ENCODE measurements at regions not wholly inside any gene's neighbourhood (a gene's known extent, or its start where the extent isn't known, plus 50 kb on each side); places are given as distances from the start of the nearest gene placed in this dataset.
A peak's percentile ranks its signal among the peaks of the same experiment; 100 is the strongest.
"Not testable (repeated sequence)": the region's sequence is repeated elsewhere in the genome, so short reads cannot be mapped to it uniquely, and the experiment has no call there.

- DNase-seq: peak in 1 of 2 donors; percentile 47
- intact Hi-C loops (cut with DNase I, micrococcal nuclease); ATAC-seq: not testable (repeated sequence)
Observed at GRCh38 chr7:6977368-6977767, 151.3 kb upstream of the CCZ1B start.

DNA sequence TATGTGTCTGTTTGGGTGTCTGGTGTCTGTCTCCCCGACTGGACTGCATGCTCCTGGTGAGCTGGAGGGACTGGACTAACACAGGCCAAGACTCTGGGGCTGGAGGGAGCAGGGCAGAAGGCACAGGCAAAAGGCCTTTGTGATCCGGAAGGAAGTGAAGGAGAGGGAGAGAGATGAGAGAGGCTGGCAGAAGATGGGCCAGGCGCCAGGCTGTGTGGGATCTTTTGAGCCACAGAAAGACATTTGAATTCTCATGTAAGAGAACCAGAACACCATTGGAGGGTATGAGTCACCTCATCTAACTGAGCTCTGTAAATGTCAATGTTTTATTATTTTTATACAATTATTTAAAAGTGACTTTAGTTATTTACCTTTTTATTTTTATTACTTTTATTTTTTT is 152.3 kb upstream of the CCZ1B start:
- DNase-seq; ATAC-seq; intact Hi-C loops (cut with DNase I, micrococcal nuclease): not testable (repeated sequence)

DNA sequence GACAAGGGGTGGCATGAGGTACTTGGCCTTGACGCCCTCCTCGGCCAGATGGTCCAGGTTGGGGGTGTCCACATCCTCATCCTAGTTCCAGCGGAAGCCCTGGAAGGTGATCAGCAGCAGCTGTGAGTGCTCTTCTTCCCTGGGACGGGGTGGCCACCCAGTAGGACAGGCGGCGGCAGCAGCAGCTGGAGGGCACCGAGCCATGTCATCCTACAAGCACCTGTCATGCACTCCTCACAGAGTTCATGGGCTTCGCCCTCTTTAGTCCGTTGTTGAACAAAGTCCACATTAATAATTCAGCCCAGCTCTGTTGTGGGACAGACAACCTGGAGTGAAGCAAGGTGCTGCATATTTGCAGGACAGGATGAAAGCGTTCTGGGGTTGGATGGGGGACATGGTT is 153.4 kb upstream of the CCZ1B start:
- not testable (repeated sequence) for DNase-seq

GRCh38 chr7:6982375-6982774 is 156.3 kb upstream of the CCZ1B start:
- intact Hi-C loops (cut with DNase I, micrococcal nuclease); ATAC-seq; DNase-seq: not testable (repeated sequence)

More for the DNA sequence above, 153.4 kb upstream of the CCZ1B start:
- intact Hi-C loops (cut with DNase I, micrococcal nuclease); ATAC-seq: not testable (repeated sequence)

- ATAC-seq; DNase-seq; intact Hi-C loops (cut with DNase I, micrococcal nuclease): not testable (repeated sequence)
Observed at GRCh38 chr7:6986892-6987291, 160.8 kb upstream of the CCZ1B start.

DNA sequence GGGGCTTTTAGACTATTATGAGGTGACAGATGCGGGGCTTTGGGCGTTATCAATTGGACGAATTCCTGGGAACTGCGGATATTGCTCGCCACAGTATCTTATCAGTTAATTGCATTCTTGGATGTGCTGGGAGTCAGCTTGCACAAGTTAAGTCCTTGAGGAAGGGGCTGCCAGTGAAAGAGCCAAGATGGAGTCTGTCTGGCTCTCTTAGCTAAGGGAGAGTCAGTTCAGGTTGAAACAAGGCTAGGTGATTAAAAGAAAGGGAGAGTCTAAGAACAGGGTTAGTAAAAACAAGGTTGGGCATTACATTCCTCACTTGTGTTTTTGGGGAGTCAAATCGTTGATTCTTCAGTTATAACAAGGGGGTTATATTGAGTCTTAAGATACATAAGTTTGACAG is 162.5 kb upstream of the CCZ1B start:
- intact Hi-C loops (cut with DNase I, micrococcal nuclease); ATAC-seq; DNase-seq: not testable (repeated sequence)

- DNase-seq: peak; percentile 29 to 33
- intact Hi-C loops (cut with DNase I, micrococcal nuclease); ATAC-seq: not testable (repeated sequence)
Observed at GRCh38 chr7:6989968-6990367, 163.9 kb upstream of the CCZ1B start.

DNA sequence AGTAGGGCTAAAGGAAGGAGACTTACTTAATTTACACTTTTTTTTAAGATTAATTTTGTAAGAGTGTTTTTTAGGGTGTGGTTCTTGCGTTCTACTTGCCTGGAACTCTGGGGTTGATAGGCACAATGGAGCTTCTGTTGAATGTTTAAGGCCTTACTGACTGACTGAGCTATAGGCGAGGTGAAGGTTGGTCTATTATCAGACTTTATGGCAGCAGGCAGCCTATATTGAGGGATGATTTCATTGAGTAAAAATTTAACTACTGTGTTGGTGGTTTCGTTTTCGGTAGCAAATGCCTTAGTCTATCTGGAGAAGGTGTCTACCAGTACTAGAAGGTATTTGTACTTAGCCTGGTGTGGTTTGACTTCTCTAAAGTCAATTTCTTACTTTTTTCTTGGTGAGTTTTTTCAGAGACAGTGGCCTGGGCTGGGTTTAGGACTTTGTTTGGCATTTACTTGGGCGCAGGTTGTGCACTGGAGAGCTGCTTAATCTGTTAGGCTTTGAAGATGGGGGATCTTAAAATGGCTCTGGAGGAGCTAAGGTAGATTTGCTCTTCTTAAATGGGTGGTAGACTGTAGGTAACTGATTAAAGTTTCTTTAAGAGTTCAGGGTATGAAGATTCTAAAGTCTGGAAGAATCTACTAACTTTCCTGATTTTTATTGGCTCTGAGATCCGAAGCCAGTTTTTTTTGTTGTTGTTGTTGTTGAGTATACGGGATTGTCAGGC is 164.5 kb upstream of the CCZ1B start:
- ATAC-seq; intact Hi-C loops (cut with DNase I, micrococcal nuclease): not testable (repeated sequence)
- DNase-seq: peak in 1 of 2 donors; percentile 31

DNA sequence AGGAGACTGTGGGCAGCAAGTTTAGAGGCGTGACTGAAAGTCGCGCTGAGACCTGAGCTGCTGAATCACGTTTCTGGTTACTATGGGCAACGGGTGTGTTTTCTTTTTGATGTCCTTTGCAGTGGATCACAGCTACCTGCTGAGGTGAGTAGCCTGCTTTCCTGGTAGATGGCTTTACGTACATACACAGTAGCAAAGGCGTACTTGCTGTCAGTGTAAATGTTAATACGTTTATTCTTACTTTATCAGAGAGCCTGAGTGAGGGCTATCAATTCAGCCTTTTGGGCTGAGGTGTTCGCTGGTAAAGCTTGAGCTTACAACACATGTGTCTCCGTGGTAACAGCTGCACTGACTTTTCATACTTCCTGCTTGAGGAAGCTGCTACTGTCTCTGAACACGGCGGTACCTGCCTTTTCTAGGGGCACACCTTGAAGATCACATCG is 165.1 kb upstream of the CCZ1B start:
- intact Hi-C loops (cut with DNase I, micrococcal nuclease); ATAC-seq: not testable (repeated sequence)
- peak; percentile 36 to 62 for DNase-seq

- ATAC-seq; intact Hi-C loops (cut with DNase I, micrococcal nuclease): not testable (repeated sequence)
- DNase-seq: peak in 1 of 2 donors; percentile 13
Observed at GRCh38 chr7:6991686-6992085, 165.6 kb upstream of the CCZ1B start.

DNA sequence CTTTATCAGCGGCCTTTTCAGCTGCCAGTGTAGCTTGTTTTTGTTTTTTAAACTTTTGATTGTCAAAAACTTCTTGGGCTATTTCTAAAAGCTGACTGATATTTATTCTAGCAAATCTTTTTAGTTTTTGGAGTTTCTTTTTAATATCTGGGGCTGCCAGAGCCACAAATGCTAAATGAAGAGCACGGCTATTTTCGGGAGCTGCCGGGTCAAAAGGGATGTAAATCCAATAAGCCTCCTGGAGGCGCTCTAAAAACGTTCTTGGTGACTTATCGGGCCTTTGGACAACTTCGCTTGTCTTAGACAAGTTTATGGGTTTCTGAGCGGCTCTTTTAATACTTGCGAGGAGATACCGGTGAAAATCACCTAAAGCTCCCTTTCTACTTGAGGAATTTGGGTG is 166.1 kb upstream of the CCZ1B start:
- intact Hi-C loops (cut with DNase I, micrococcal nuclease); ATAC-seq: not testable (repeated sequence)
- peak in 1 of 2 donors; percentile 11 for DNase-seq

DNA sequence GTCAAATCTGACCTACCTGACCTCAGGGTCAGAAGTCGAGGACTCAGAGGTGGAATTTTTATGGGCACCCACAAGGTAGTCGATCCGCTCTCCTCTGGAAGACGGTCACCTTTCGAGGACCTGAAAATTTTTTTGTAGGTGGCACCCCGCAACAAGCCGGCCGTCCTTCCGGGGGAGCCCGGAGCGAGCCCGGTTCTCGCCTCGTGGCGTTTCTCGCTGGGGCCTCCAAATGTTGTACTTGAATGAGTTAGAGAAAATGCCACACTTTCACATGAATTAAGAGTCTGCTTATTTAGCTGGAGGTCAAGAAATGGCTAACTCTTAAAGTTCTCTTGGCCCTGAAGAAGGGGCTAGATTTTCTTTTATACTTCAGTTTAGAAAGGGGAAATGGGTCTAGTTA is 169.0 kb upstream of the CCZ1B start:
- ATAC-seq; intact Hi-C loops (cut with DNase I, micrococcal nuclease); DNase-seq: not testable (repeated sequence)

- intact Hi-C loops (cut with DNase I, micrococcal nuclease); DNase-seq; ATAC-seq: not testable (repeated sequence)
Observed at GRCh38 chr7:6995493-6996289, 169.6 kb upstream of the CCZ1B start.

GRCh38 chr7:6999067-6999666 is 173.1 kb upstream of the CCZ1B start:
- intact Hi-C loops (cut with DNase I, micrococcal nuclease); ATAC-seq; DNase-seq: not testable (repeated sequence)

DNA sequence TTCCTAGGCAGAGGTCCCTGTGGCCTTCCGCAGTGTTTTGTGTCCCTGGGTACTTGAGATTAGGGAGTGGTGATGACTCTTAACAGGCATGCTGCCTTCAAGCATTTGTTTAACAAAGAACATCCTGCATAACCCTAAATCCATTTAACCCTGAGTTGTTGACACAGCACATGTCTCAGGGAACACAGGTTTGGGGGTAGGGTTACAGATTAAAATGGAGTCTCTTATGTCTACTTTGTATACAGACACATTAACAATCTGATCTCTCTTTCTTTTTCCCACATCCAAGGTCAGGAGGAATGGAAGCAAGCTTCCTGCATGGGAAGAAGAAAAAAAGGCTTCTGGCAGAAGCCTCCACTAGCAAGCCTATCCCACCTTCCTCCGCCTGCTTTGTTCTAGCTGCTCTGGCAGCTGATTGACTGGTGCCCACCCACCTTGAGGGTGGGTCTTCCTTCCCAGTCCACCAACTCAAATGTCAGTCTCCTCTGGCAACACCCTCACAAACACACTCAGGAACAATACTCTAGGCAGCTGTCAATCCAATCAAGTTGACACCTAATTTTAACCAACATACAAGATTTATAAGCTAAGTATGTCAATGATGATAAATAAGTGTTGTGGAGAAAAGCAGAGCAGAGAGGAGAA is 176.5 kb upstream of the CCZ1B start:
- ATAC-seq (no peak), DNase-seq (no peak)
- intact Hi-C loops (cut with DNase I, micrococcal nuclease): no loop called here

GRCh38 chr7:7005303-7005702 is 177.0 kb upstream of the C1GALT1 start:
- DNase-seq (no peak), ATAC-seq (no peak)
- intact Hi-C loops (cut with DNase I, micrococcal nuclease): no loop called here

GRCh38 chr7:7005949-7006348 is 176.4 kb upstream of the C1GALT1 start:
- DNase-seq; intact Hi-C loops (cut with DNase I, micrococcal nuclease); ATAC-seq: not testable (repeated sequence)

DNA sequence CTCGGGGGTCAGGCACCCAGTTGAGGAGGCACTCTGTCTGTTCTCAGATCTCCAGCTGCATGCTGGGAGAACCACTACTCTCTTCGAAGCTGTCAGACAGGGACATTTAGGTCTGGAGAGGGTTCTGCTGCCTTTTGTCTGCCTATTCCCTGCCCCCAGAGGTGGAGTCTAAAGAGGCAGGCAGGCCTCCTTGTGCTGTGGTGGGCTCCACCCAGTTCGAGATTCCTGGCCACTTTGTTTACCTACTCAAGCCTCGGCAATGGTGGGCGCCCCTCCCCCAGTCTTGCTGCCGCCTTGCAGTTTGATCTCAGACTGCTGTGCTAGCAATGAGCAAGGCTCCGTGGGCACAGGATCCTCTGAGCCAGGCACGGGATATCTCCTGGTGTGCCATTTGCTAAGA is 171.1 kb upstream of the C1GALT1 start:
- ATAC-seq; DNase-seq; intact Hi-C loops (cut with DNase I, micrococcal nuclease): not testable (repeated sequence)

- DNase-seq; ATAC-seq; intact Hi-C loops (cut with DNase I, micrococcal nuclease): not testable (repeated sequence)
Observed at GRCh38 chr7:7011751-7012150, 170.6 kb upstream of the C1GALT1 start.
